Stomach (tissue), 8 donors: ENCODE measurements at regions not wholly inside any gene's neighbourhood (a gene's known extent, or its start where the extent isn't known, plus 50 kb on each side); places are given as distances from the start of the nearest gene placed in this dataset.

Experiments used
- DNase-seq, 2 donors: peaks; one replicate each; pipeline versions ENCODE4 v3.0.0 to v3.0.0-alpha.2; 2013 to 2019
- H3K27ac ChIP-seq, 5 donors: fragments of 200-600 bp in 4 of 5; sonication (generic) in 4 of 5; one replicate each; pipeline ENCODE4 v1.5.1; 2013 to 2019; ENCODE audit warnings: mild to moderate bottlenecking in 1 of 5, moderate library complexity in 1 of 5
- H3K27me3 ChIP-seq, 3 donors: fragments of 200-600 bp; sonication (generic); one replicate each; pipeline ENCODE4 v1.5.1; 2017 to 2019; ENCODE audit warnings: mixed run types in 1 of 3
- H3K36me3 ChIP-seq, 4 donors: fragments of 200-600 bp; sonication (generic); 1 replicate in 3 of 4; 2 replicates in 1 of 4; pipeline ENCODE4 v1.5.1; 2016 to 2019
- H3K4me1 ChIP-seq, 4 donors: fragments of 200-600 bp; sonication (generic); one replicate each; pipeline ENCODE4 v1.5.1; 2016 to 2019
- H3K4me3 ChIP-seq, 4 donors: fragments of 200-600 bp; sonication (generic) in 3 of 4; one replicate each; pipeline ENCODE4 v1.5.1; 2016 to 2019; ENCODE audit warnings: mild to moderate bottlenecking in 1 of 4
- H3K9me3 ChIP-seq, 4 donors: fragments of 200-600 bp; sonication (generic); one replicate each; pipeline ENCODE4 v1.5.1; 2016 to 2019
- EP300 ChIP-seq: sonication (generic); formaldehyde crosslinking; IDR thresholded peaks from one replicate; pipeline ENCODE4 v1.6.1; 2017; ENCODE audit warnings: antibody characterized with exemption
- POLR2A ChIP-seq, 4 donors: fragments of 450-650 bp; IDR thresholded peaks; one replicate each; pipeline ENCODE4 v1.6.1; 2016; ENCODE audit warnings: antibody characterized with exemption in 4 of 4, control low read depth in 2 of 4, mild to moderate bottlenecking in 1 of 4, moderate library complexity in 1 of 4
- POLR2AphosphoS5 ChIP-seq, 3 donors: sonication (generic); formaldehyde crosslinking; IDR thresholded peaks; one replicate each; pipeline ENCODE4 v1.6.1; 2016; ENCODE audit warnings: antibody characterized with exemption in 3 of 3
- whole genome bisulfite sequencing, 5 donors: extraction: QIAGEN DNeasy Blood & Tissue Kit in 3 of 5; methylation state at CpG; one replicate each; pipeline versions ENCODE4 v1.1.5 to v1.1.7; 2013 to 2018; 5-methylcytosine and 5-hydroxymethylcytosine counted together
- intact Hi-C: fragments of 100-400 bp; cut with DNase I; formaldehyde crosslinking; loops from one replicate; pipeline ENCODE4 v1.15.1; 2023; ENCODE audit warnings: low total_unique reads
- TF ChIP-seq, protein P1 (sequence below), 7 experiments: fragments of 450-650 bp in 4 of 7; fragments of 200-600 bp in 3 of 7; sonication (generic) in 3 of 7; IDR thresholded peaks; one replicate each; pipeline ENCODE4 v1.5.1; 2016 to 2019; ENCODE audit warnings: antibody characterized with exemption in 7 of 7, control low read depth in 2 of 7, mild to moderate bottlenecking in 1 of 7
- donor health status: healthy with polysubstance abuse.
- donor health status: Bipolar disorder and iron deficiency.
- donor health status: healthy.

DNA sequence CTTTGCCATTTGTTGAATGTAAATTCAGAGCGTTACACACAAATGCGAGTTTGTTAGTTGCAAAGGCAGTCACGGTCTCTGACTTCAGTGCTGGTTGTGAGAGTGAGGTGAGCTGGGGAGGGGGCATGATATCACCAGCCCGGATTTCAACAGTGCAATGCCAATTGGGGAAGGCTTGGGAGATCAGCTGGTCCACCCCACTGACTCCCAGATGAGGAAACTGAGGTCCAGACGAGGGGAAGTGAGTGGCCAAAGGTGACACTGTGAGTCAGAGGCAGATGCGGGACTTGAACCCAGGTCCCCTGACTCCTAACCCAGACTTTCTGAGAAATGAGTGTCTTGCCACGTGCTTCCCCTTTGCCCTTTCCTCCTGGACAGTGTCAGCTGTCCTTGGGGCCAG is 62.1 kb downstream of the CEBPB start:
- Histone ChIP-seq H3K4me1 (peaks cover 0 to 13% (median 6%) of the 10 kb centered on the region in 4 donors), H3K36me3 (no peaks in the 10 kb centered on the region), H3K4me3 (no peak overlapping the region), H3K9me3 (no peaks in the 10 kb centered on the region), H3K27me3 (no peaks in the 10 kb centered on the region), H3K27ac (no peak overlapping the region)
- no peak for DNase-seq
- intact Hi-C loops, result no loop called here
- 83 to 87% (median 86%) methylated on average over 7 of the region's 7 CpGs for WGBS, 5 donors
- TF ChIP-seq EP300, result no peak
- no peak for TF ChIP-seq POLR2AphosphoS5 (IDR thresholded peaks at IDR 0.05)
- TF ChIP-seq, protein P1, sequence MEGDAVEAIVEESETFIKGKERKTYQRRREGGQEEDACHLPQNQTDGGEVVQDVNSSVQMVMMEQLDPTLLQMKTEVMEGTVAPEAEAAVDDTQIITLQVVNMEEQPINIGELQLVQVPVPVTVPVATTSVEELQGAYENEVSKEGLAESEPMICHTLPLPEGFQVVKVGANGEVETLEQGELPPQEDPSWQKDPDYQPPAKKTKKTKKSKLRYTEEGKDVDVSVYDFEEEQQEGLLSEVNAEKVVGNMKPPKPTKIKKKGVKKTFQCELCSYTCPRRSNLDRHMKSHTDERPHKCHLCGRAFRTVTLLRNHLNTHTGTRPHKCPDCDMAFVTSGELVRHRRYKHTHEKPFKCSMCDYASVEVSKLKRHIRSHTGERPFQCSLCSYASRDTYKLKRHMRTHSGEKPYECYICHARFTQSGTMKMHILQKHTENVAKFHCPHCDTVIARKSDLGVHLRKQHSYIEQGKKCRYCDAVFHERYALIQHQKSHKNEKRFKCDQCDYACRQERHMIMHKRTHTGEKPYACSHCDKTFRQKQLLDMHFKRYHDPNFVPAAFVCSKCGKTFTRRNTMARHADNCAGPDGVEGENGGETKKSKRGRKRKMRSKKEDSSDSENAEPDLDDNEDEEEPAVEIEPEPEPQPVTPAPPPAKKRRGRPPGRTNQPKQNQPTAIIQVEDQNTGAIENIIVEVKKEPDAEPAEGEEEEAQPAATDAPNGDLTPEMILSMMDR (IDR thresholded peaks at IDR 0.05), result no peak
- no peak for TF ChIP-seq POLR2A (IDR thresholded peaks at IDR 0.05)

GRCh38 chr20:50253101-50253500 is 62.5 kb downstream of the CEBPB start:
- Histone ChIP-seq H3K27ac (no peak overlapping the region), H3K4me1 (peaks cover 0 to 9% (median 3%) of the 10 kb centered on the region in 4 donors), H3K4me3 (no peak overlapping the region), H3K27me3 (no peaks in the 10 kb centered on the region), H3K9me3 (no peaks in the 10 kb centered on the region), H3K36me3 (no peaks in the 10 kb centered on the region)
- TF ChIP-seq, protein P1 (IDR thresholded peaks at IDR 0.05), result no peak
- no peak for TF ChIP-seq POLR2A (IDR thresholded peaks at IDR 0.05)
- intact Hi-C loops, result no loop called here
- no peak for DNase-seq
- WGBS, 5 donors, result 94 to 98% (median 96%) methylated on average over 10 of the region's 10 CpGs

DNA sequence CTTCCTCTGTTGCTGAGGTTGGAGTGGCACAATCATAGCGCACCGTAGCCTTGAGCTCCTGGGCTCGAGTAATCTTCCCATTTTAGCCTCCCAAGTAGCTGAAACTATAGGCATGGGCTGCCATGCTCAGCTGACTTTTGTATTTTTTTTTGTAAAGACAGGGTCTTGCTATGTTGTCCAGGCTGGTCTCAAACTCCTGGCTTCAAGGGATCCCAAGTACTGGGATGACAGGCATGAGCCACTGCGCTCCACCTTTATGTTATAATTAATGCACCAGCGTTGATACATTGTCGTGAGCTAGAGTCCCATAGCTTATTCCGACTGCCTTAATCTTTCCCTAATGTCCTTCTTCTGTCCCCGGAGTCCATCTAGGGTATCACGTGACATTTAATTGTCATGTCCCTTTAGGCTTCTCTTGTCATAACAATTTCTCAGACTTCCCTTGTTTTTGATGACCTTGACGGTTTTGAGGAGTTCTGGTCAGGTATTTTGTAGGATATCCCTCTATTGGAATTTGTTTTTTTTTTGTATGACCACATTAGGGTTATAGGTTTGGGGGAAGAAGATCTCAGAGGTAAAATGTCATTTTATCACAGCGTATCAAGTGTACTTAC is 63.9 kb downstream of the CEBPB start:
- no peak for TF ChIP-seq POLR2A (IDR thresholded peaks at IDR 0.05)
- DNase-seq, result no peak
- Histone ChIP-seq H3K9me3 (no peaks in the 10 kb centered on the region), H3K4me1 (peaks cover 0 to 5% (median 0%) of the 10 kb centered on the region in 4 donors), H3K27ac (no peak overlapping the region), H3K36me3 (no peaks in the 10 kb centered on the region), H3K4me3 (no peak overlapping the region), H3K27me3 (no peaks in the 10 kb centered on the region)
- WGBS, 5 donors, result 77 to 90% (median 85%) methylated on average over 11 of the region's 11 CpGs
- intact Hi-C loops, result no loop called here

DNA sequence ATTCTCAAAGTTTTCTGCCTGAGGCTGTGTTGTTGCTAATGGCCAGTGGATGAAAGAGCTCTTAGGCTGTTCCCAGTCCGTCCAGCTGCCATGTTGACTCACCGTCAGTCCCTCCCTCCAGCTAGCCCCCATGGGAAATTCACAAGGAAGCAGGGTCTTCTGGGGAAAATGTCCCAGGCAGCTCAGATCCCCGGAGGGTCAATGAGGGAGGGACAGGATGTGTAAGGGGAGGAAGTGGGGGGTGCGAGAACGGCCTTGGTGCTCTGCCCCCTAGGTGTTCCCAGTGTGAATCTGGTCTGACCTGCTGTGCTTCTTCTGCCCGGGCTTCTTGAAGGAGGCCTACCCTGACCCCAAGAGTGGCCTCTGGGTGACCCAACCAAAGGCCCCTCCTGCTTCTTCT is 65.9 kb downstream of the CEBPB start:
- H3K4me3 ChIP-seq, result no peak overlapping the region
- H3K9me3 ChIP-seq, result no peaks in the 10 kb centered on the region
- WGBS, 5 donors, result 55 to 72% (median 59%) methylated on average over 6 of the region's 6 CpGs
- no peak for DNase-seq
- no peak overlapping the region for H3K27ac ChIP-seq
- intact Hi-C loops, result no loop called here
- no peaks in the 10 kb centered on the region for H3K36me3 ChIP-seq
- H3K27me3 ChIP-seq, result no peaks in the 10 kb centered on the region
- no peak for TF ChIP-seq POLR2A (IDR thresholded peaks at IDR 0.05)
- peaks cover 9 to 22% (median 15%) of the 10 kb centered on the region in 4 donors for H3K4me1 ChIP-seq

DNA sequence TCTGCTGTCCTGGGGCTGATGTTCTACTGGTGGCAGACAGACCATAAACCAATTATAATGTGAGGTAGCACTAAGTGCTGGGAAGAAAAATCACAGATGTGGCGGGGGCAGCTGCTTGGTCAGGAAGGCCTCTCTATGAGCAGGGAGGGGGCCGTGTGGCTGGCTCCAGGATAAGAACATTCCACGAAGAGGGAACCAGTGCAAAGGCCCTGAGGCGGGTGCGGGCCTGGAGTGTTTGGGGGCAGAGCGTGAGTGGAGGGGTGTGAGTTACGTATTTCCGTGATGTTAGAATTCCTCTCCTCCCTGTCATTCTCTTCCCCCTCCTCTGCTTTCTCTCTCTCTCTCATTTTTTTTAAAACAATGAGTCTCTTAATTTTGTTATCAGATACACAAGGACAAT is 67.2 kb downstream of the CEBPB start:
- H3K27ac ChIP-seq, result no peak overlapping the region
- H3K9me3 ChIP-seq, result no peaks in the 10 kb centered on the region
- TF ChIP-seq EP300 (no peak), POLR2A (IDR thresholded peaks at IDR 0.05) (no peak), POLR2AphosphoS5 (IDR thresholded peaks at IDR 0.05) (no peak)
- TF ChIP-seq, protein P1 (IDR thresholded peaks at IDR 0.05), result no peak
- no peaks in the 10 kb centered on the region for H3K36me3 ChIP-seq
- 87 to 95% (median 93%) methylated on average over 8 of the region's 8 CpGs for WGBS, 5 donors
- no peak for DNase-seq
- no peaks in the 10 kb centered on the region for H3K27me3 ChIP-seq
- H3K4me3 ChIP-seq, result no peak overlapping the region
- H3K4me1 ChIP-seq, result peaks cover 9 to 22% (median 15%) of the 10 kb centered on the region in 4 donors
- intact Hi-C loops, result no loop called here
